Esophagus squamous epithelium (tissue), 4 donors: ENCODE measurements at regions not wholly inside any gene's neighbourhood (a gene's known extent, or its start where the extent isn't known, plus 50 kb on each side); places are given as distances from the start of the nearest gene placed in this dataset.

Source experiments
- POLR2A ChIP-seq, 4 donors: fragments of 450-650 bp; IDR thresholded peaks; one replicate each; pipeline ENCODE4 v1.6.1; 2017; ENCODE audit warnings: antibody characterized with exemption in 4 of 4, mild to moderate bottlenecking in 4 of 4, moderate library complexity in 3 of 4
- TF ChIP-seq, protein P1 (sequence below), 6 experiments: fragments of 450-650 bp in 4 of 6; fragments of 200-600 bp in 2 of 6; sonication (generic) in 2 of 6; IDR thresholded peaks; one replicate each; pipeline ENCODE4 v1.5.1; 2016 to 2019; ENCODE audit warnings: antibody characterized with exemption in 6 of 6, mild to moderate bottlenecking in 4 of 6, moderate library complexity in 4 of 6

DNA sequence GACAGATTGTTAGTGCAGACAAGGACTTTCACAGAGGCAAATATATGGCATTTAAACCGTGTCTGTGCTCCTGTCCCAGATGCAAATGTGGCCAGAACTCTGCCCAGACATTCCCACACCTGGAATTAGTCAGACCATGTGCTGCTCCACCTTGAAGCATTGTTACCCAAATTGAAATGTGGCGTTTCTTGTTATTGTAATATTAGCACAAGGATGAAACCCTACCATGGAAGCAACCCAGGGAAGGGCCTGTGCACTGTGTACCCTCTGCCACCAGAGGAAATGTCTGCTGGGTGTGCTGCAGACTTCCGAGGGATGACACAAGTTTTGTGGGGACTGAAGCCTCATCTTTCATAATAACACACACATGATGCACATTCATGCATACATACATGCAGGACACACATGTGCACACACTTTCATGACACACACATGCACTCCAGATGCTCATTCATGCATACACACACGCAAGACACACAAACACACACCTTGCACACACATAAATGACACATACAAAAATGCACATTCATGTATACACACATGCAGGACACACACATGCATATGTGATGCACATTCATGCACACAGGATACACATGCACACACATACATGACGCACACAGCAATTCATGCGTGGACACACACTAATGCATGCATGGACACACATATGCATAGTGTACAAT is 133.2 kb upstream of the SNTG2 start:
- TF ChIP-seq, protein P1, sequence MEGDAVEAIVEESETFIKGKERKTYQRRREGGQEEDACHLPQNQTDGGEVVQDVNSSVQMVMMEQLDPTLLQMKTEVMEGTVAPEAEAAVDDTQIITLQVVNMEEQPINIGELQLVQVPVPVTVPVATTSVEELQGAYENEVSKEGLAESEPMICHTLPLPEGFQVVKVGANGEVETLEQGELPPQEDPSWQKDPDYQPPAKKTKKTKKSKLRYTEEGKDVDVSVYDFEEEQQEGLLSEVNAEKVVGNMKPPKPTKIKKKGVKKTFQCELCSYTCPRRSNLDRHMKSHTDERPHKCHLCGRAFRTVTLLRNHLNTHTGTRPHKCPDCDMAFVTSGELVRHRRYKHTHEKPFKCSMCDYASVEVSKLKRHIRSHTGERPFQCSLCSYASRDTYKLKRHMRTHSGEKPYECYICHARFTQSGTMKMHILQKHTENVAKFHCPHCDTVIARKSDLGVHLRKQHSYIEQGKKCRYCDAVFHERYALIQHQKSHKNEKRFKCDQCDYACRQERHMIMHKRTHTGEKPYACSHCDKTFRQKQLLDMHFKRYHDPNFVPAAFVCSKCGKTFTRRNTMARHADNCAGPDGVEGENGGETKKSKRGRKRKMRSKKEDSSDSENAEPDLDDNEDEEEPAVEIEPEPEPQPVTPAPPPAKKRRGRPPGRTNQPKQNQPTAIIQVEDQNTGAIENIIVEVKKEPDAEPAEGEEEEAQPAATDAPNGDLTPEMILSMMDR (IDR thresholded peaks at IDR 0.05), result no peak
- no peak for TF ChIP-seq POLR2A (IDR thresholded peaks at IDR 0.05)
